ENCODE measurements at regions not wholly inside any gene's neighbourhood (a gene's known extent, or its start where the extent isn't known, plus 50 kb on each side); places are given as distances from the start of the nearest gene placed in this dataset.

DNA sequence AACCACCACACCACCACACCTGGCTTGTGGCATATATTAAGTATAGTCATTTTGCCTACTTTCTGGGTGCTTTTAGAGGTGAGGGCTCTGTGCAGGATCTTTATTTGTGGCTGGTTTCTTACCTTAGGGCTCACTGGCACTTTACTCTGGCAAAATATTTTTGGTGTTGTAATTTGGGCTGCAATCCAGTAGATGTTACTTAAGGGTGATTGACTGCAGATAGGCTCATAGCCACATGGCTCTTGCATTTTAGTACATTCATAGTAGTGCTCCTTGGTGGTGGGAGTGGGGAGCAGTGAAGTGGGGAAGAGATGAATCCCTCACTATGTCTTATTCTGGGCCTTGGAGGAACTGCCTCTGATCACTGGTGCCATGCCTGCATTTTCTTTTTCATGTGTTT, 376.1 kb upstream of the GRIN3A start:
- TF ChIP-seq, protein P1, sequence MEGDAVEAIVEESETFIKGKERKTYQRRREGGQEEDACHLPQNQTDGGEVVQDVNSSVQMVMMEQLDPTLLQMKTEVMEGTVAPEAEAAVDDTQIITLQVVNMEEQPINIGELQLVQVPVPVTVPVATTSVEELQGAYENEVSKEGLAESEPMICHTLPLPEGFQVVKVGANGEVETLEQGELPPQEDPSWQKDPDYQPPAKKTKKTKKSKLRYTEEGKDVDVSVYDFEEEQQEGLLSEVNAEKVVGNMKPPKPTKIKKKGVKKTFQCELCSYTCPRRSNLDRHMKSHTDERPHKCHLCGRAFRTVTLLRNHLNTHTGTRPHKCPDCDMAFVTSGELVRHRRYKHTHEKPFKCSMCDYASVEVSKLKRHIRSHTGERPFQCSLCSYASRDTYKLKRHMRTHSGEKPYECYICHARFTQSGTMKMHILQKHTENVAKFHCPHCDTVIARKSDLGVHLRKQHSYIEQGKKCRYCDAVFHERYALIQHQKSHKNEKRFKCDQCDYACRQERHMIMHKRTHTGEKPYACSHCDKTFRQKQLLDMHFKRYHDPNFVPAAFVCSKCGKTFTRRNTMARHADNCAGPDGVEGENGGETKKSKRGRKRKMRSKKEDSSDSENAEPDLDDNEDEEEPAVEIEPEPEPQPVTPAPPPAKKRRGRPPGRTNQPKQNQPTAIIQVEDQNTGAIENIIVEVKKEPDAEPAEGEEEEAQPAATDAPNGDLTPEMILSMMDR (IDR thresholded peaks at IDR 0.05): no peak
- Histone ChIP-seq H3K4me3 (ENCODE audit: low read depth, low read length) (no peak overlapping the region), H3K9me3 (ENCODE audit: control insufficient read depth, low read length) (no peaks in the 10 kb centered on the region), H3K4me2 (ENCODE audit: low read length) (no peak overlapping the region), H3K36me3 (ENCODE audit: control insufficient read depth, insufficient read depth, low read length) (no peaks in the 10 kb centered on the region), H3K79me2 (no peaks in the 10 kb centered on the region), H3K9ac (no peak overlapping the region), H3K27ac (no peak overlapping the region), H3K27me3 (ENCODE audit: control insufficient read depth, insufficient read depth, low read length) (no peaks in the 10 kb centered on the region), H2AFZ (no peak overlapping the region), H3K4me1 (no peaks in the 10 kb centered on the region)

DNA sequence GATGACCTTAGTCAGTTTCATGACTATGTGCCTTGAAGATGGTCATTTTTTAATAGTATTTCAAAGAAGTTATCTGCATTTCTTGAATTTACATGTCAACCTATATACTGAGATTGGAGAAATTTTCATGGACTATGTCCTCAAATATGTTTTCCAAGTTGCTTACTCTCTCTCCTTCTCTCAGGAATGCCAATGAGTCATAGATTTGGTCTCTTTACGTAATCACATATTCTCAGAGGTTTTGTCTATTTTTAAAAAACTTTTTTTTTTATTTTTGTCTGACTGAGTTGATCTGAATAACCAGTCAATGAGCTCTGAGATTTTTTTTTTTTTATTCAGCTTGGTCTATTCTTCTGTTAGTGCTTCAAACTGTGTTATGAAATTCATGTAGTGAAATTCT, 374.7 kb upstream of the GRIN3A start:
- no peak overlapping the region for H3K4me2 ChIP-seq (ENCODE audit: low read length)
- no peak overlapping the region for H3K9ac ChIP-seq
- H3K9me3 ChIP-seq (ENCODE audit: control insufficient read depth, low read length): no peaks in the 10 kb centered on the region
- TF ChIP-seq, protein P1 (IDR thresholded peaks at IDR 0.05): no peak
- H2AFZ ChIP-seq: no peak overlapping the region
- H3K79me2 ChIP-seq: no peaks in the 10 kb centered on the region
- no peak overlapping the region for H3K27ac ChIP-seq
- H3K4me3 ChIP-seq (ENCODE audit: low read depth, low read length): no peak overlapping the region
- no peaks in the 10 kb centered on the region for H3K27me3 ChIP-seq (ENCODE audit: control insufficient read depth, insufficient read depth, low read length)
- no peaks in the 10 kb centered on the region for H3K36me3 ChIP-seq (ENCODE audit: control insufficient read depth, insufficient read depth, low read length)
- H3K4me1 ChIP-seq: no peaks in the 10 kb centered on the region

DNA sequence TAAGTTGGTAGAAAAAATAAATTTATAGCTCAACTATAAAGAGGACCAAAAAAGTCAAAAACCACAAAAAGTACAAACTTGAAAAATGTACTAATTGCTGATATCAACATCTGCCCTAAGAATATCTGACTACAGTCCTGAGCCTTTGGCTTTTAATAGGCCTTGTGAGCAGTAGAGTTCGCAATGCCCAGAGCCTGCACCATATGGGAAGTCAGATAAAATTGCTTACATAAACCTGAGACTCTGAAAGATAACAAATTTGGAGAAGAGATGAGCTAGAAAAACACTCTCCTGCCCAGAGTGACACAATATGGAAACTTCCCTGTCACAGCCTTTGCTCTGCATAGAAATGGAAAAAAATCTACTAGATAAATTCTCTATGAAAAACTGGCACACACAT, 368.0 kb upstream of the GRIN3A start:
- no peak overlapping the region for H3K4me3 ChIP-seq (ENCODE audit: low read depth, low read length)
- no peaks in the 10 kb centered on the region for H3K9me3 ChIP-seq (ENCODE audit: control insufficient read depth, low read length)
- no peaks in the 10 kb centered on the region for H3K36me3 ChIP-seq (ENCODE audit: control insufficient read depth, insufficient read depth, low read length)
- H3K27ac ChIP-seq: no peak overlapping the region
- no peaks in the 10 kb centered on the region for H3K79me2 ChIP-seq
- H3K4me2 ChIP-seq (ENCODE audit: low read length): no peak overlapping the region
- H3K9ac ChIP-seq: no peak overlapping the region
- TF ChIP-seq, protein P1 (IDR thresholded peaks at IDR 0.05): no peak
- H3K27me3 ChIP-seq (ENCODE audit: control insufficient read depth, insufficient read depth, low read length): no peaks in the 10 kb centered on the region
- H3K4me1 ChIP-seq: no peaks in the 10 kb centered on the region
- no peak overlapping the region for H2AFZ ChIP-seq

DNA sequence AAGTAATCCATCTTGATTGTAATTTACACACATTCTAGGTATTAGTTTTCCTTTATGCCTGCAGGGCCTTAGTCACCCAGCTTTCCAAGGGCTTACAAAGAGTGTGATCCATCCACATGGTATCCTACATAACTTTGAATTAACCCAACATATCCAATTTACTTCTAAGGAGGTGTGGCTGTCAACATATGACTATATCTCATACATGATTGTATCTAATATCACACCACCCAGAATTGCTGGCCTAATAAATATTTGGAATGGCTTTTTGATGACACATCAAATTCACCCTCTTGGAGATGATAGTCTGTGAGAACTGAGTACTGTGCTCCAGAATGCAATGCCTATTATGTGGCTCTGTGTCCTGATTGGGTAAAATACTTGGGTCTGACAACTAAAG, 363.3 kb upstream of the GRIN3A start:
- Histone ChIP-seq H3K9me3 (ENCODE audit: control insufficient read depth, low read length) (no peaks in the 10 kb centered on the region), H3K9ac (no peak overlapping the region), H3K4me3 (ENCODE audit: low read depth, low read length) (no peak overlapping the region), H2AFZ (no peak overlapping the region), H3K4me2 (ENCODE audit: low read length) (no peak overlapping the region), H3K4me1 (no peaks in the 10 kb centered on the region), H3K27ac (no peak overlapping the region), H3K36me3 (ENCODE audit: control insufficient read depth, insufficient read depth, low read length) (no peaks in the 10 kb centered on the region), H3K79me2 (no peaks in the 10 kb centered on the region), H3K27me3 (ENCODE audit: control insufficient read depth, insufficient read depth, low read length) (no peaks in the 10 kb centered on the region)
- TF ChIP-seq, protein P1 (IDR thresholded peaks at IDR 0.05): no peak

DNA sequence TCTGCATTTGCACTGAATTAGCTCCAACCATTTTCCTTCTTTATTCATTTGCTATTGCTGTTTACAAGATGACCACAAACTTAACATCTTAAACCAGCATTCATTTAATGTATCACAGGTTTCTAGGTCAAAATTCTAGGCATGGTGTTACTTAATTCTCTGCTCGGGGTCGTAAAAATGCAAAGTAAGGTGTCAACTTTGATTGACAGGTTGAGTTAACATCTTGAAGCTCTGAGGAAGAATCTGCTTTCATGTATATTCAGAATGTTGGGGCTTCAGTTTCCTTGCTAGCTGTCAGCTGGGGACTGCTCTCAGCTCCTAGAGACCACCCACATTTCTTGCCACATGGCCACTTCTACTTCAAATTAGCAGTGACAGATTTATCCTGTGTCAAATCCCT, 348.7 kb upstream of the GRIN3A start:
- H3K4me3 ChIP-seq (ENCODE audit: low read depth, low read length): no peak overlapping the region
- no peaks in the 10 kb centered on the region for H3K4me1 ChIP-seq
- H3K36me3 ChIP-seq (ENCODE audit: control insufficient read depth, insufficient read depth, low read length): no peaks in the 10 kb centered on the region
- H3K9me3 ChIP-seq (ENCODE audit: control insufficient read depth, low read length): no peaks in the 10 kb centered on the region
- no peak overlapping the region for H3K4me2 ChIP-seq (ENCODE audit: low read length)
- no peak overlapping the region for H3K27ac ChIP-seq
- H3K79me2 ChIP-seq: no peaks in the 10 kb centered on the region
- H2AFZ ChIP-seq: no peak overlapping the region
- no peaks in the 10 kb centered on the region for H3K27me3 ChIP-seq (ENCODE audit: control insufficient read depth, insufficient read depth, low read length)
- H3K9ac ChIP-seq: no peak overlapping the region
- TF ChIP-seq, protein P1 (IDR thresholded peaks at IDR 0.05): no peak
